ENCODE measurements at regions not wholly inside any gene's neighbourhood (a gene's known extent, or its start where the extent isn't known, plus 50 kb on each side); places are given as distances from the start of the nearest gene placed in this dataset.

DNA sequence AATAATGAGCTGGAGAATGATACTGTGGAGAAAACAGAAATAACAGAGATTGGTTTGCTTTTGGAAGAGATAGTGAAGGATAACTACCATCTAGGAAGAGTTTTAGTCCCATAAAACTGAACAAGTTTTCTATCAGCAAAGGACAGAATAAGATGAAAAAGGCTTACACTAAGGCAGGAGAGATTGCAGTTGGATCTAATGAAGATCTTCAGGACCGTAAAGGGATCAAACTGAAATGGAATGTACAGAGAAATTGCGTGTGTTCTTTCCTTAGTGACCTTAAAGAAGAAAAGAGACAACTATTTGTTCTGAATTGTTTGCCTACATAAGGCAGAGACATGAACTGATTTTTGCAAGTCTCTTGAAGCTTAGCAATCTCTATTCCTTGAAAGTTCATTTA is 191.7 kb upstream of the MTPN start:
- ATAC-seq (ENCODE audit: insufficient number of reproducible peaks, low FRiP score, low read depth): no peak
- no peaks in the 10 kb centered on the region for H3K9me3 ChIP-seq
- no peak overlapping the region for H3K27ac ChIP-seq
- TF ChIP-seq, protein P1, sequence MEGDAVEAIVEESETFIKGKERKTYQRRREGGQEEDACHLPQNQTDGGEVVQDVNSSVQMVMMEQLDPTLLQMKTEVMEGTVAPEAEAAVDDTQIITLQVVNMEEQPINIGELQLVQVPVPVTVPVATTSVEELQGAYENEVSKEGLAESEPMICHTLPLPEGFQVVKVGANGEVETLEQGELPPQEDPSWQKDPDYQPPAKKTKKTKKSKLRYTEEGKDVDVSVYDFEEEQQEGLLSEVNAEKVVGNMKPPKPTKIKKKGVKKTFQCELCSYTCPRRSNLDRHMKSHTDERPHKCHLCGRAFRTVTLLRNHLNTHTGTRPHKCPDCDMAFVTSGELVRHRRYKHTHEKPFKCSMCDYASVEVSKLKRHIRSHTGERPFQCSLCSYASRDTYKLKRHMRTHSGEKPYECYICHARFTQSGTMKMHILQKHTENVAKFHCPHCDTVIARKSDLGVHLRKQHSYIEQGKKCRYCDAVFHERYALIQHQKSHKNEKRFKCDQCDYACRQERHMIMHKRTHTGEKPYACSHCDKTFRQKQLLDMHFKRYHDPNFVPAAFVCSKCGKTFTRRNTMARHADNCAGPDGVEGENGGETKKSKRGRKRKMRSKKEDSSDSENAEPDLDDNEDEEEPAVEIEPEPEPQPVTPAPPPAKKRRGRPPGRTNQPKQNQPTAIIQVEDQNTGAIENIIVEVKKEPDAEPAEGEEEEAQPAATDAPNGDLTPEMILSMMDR (IDR thresholded peaks at IDR 0.05): no peak
- H3K27me3 ChIP-seq (replicated peaks; ENCODE audit: insufficient read depth): no peaks in the 10 kb centered on the region
- no peaks in the 10 kb centered on the region for H3K4me1 ChIP-seq (ENCODE audit: control insufficient read depth in 1 of 2, low read depth in 2 of 2)
- H3K4me3 ChIP-seq: no peak overlapping the region
- H3K36me3 ChIP-seq: no peaks in the 10 kb centered on the region
- no peak for DNase-seq (ENCODE audit: low spot score)

- no peaks in the 10 kb centered on the region for H3K27me3 ChIP-seq (replicated peaks; ENCODE audit: insufficient read depth)
- H3K36me3 ChIP-seq: no peaks in the 10 kb centered on the region
- H3K9me3 ChIP-seq: no peaks in the 10 kb centered on the region
- TF ChIP-seq, protein P1 (IDR thresholded peaks at IDR 0.05): no peak
- H3K4me1 ChIP-seq (ENCODE audit: control insufficient read depth in 1 of 2, low read depth in 2 of 2): no peaks in the 10 kb centered on the region
- H3K27ac ChIP-seq: no peak overlapping the region
- H3K4me3 ChIP-seq: no peak overlapping the region
- ATAC-seq (ENCODE audit: insufficient number of reproducible peaks, low FRiP score, low read depth) (no peak), DNase-seq (ENCODE audit: low spot score) (no peak)
Measured at GRCh38 chr7:136167991-136168390, 190.8 kb upstream of the MTPN start.

DNA sequence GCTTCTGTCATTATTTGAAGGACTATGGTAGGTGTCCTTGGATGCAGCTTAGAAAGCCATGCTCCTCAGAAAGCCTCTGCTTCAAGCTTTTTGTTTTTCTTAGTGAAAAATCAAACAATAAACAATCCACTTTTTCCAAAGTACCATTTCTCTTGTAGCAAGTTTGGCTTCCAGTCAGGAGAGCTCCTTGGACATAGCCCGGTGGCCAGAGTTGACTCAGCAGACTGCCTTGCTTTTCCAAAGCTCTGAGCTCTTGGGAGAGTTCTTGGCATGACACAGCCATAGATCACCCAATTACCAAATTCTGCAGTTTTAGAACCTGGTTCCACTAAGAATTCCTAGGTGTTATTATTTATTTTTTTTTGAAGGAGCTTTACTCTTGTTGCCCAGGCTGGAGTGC is 189.4 kb upstream of the MTPN start:
- ATAC-seq (ENCODE audit: insufficient number of reproducible peaks, low FRiP score, low read depth) (no peak), DNase-seq (ENCODE audit: low spot score) (no peak)
- Histone ChIP-seq H3K36me3 (no peaks in the 10 kb centered on the region), H3K9me3 (no peaks in the 10 kb centered on the region), H3K27ac (no peak overlapping the region), H3K4me1 (ENCODE audit: control insufficient read depth in 1 of 2, low read depth in 2 of 2) (no peaks in the 10 kb centered on the region), H3K4me3 (no peak overlapping the region), H3K27me3 (replicated peaks; ENCODE audit: insufficient read depth) (no peaks in the 10 kb centered on the region)
- TF ChIP-seq, protein P1 (IDR thresholded peaks at IDR 0.05): no peak

DNA sequence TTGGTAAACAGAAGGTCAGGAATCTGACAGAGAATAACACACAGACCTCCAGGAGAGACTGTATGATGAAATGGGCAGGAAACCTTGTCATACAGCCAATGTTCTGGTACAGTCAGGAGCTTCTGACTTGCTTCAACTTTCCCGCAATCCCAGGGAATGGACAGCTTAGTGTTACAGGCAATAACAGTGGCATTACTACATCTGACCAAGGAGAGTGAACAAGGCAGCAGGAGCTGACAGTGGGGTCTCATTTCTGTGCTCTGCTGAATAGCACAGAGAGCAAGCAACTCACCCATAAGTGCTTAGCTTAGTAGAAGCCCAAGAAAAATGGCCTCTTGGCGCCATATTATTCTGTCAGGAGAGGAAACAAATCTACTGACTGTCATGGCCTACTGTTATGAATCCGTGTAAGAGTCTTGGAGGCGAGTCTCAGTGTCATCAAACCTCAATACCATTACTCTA is 186.2 kb upstream of the MTPN start:
- TF ChIP-seq, protein P1 (IDR thresholded peaks at IDR 0.05): no peak
- DNase-seq (ENCODE audit: low spot score) (no peak), ATAC-seq (ENCODE audit: insufficient number of reproducible peaks, low FRiP score, low read depth) (no peak)
- Histone ChIP-seq H3K4me1 (ENCODE audit: control insufficient read depth in 1 of 2, low read depth in 2 of 2) (no peaks in the 10 kb centered on the region), H3K36me3 (no peaks in the 10 kb centered on the region), H3K4me3 (no peak overlapping the region), H3K27me3 (replicated peaks; ENCODE audit: insufficient read depth) (no peaks in the 10 kb centered on the region), H3K27ac (no peak overlapping the region), H3K9me3 (no peaks in the 10 kb centered on the region)

- ATAC-seq (ENCODE audit: insufficient number of reproducible peaks, low FRiP score, low read depth) (no peak), DNase-seq (ENCODE audit: low spot score) (no peak)
- H3K27ac ChIP-seq: no peak overlapping the region
- no peaks in the 10 kb centered on the region for H3K9me3 ChIP-seq
- TF ChIP-seq, protein P1 (IDR thresholded peaks at IDR 0.05): no peak
- no peaks in the 10 kb centered on the region for H3K4me1 ChIP-seq (ENCODE audit: control insufficient read depth in 1 of 2, low read depth in 2 of 2)
- no peaks in the 10 kb centered on the region for H3K27me3 ChIP-seq (replicated peaks; ENCODE audit: insufficient read depth)
- H3K4me3 ChIP-seq: no peak overlapping the region
- no peaks in the 10 kb centered on the region for H3K36me3 ChIP-seq
Measured at GRCh38 chr7:136150311-136150710, 173.2 kb upstream of the MTPN start.
